Neural cell (in vitro differentiated cells): ENCODE measurements at regions not wholly inside any gene's neighbourhood (a gene's known extent, or its start where the extent isn't known, plus 50 kb on each side); places are given as distances from the start of the nearest gene placed in this dataset.

Experiments
- EP300 ChIP-seq: fragments of 450-650 bp; conservative IDR thresholded peaks from 2 replicates; pipeline ENCODE4 v1.6.1; 2014; ENCODE audit warnings: antibody characterized with exemption, mild to moderate bottlenecking, moderate library complexity; ENCODE audit not compliant: poor library complexity, severe bottlenecking
- EZH2 ChIP-seq: fragments of 200-600, 300-800 bp; shearing (Covaris generic), sonication (generic); IDR thresholded peaks from 2 replicates; pipeline ENCODE4 v1.6.1; 2014; ENCODE audit warnings: antibody characterized with exemption, low read length, borderline replicate concordance, mild to moderate bottlenecking; ENCODE audit not compliant: insufficient read depth, poor library complexity, severe bottlenecking
- MXI1 ChIP-seq: fragments of 450-650 bp; conservative IDR thresholded peaks from 2 replicates; pipeline ENCODE4 v1.6.1; 2014; ENCODE audit warnings: antibody characterized with exemption, mild to moderate bottlenecking; ENCODE audit not compliant: poor library complexity, severe bottlenecking
- POLR2AphosphoS5 ChIP-seq: IDR thresholded peaks from 2 replicates; pipeline ENCODE4 v1.6.1; 2012
- RAD21 ChIP-seq: fragments of 450-650 bp; conservative IDR thresholded peaks from 2 replicates; pipeline ENCODE4 v1.6.1; 2014; ENCODE audit warnings: antibody characterized with exemption, mild to moderate bottlenecking, moderate library complexity
- SMC3 ChIP-seq: fragments of 450-650 bp; conservative IDR thresholded peaks from 2 replicates; pipeline ENCODE4 v1.6.1; 2014; ENCODE audit warnings: antibody characterized with exemption, mild to moderate bottlenecking, moderate library complexity; ENCODE audit not compliant: poor library complexity
- TAF1 ChIP-seq: IDR thresholded peaks from 2 replicates; pipeline ENCODE4 v1.6.1; 2012; ENCODE audit warnings: low read depth
- TF ChIP-seq, protein P1 (sequence below): fragments of 450-650 bp; IDR thresholded peaks from 2 replicates; pipeline ENCODE4 v1.5.1; 2014; ENCODE audit warnings: antibody characterized with exemption, mild to moderate bottlenecking, moderate library complexity; ENCODE audit not compliant: poor library complexity, severe bottlenecking

DNA sequence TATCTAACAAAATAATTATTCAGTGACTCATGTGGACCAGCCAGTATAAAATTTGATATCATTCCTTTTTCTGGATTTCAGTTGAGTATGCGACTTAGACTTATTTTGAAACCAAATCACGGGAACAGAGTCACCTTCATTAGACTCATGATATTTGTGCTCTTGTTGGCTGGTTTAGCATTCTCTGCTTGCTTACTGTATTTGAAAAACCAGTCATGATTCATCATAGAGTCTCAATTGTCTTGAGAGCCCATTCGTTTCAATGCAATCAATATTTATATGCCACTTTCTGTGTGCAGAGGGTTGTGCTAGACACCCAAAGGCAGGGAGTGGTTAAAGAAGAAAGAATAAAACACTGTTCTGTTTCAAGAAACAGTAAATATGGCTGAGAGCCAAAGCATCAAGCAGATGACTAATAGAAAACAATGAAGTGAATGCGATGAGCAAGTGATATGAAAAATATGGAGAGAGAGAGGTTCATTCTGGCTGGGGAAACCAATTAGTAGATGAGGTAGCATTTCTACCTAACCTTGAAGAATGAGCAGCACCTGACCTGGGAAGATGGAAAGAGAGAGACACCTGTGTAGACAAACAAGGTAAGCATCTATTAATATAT, 99.6 kb upstream of the MBNL2 start:
- no peak for TF ChIP-seq TAF1
- TF ChIP-seq, protein P1, sequence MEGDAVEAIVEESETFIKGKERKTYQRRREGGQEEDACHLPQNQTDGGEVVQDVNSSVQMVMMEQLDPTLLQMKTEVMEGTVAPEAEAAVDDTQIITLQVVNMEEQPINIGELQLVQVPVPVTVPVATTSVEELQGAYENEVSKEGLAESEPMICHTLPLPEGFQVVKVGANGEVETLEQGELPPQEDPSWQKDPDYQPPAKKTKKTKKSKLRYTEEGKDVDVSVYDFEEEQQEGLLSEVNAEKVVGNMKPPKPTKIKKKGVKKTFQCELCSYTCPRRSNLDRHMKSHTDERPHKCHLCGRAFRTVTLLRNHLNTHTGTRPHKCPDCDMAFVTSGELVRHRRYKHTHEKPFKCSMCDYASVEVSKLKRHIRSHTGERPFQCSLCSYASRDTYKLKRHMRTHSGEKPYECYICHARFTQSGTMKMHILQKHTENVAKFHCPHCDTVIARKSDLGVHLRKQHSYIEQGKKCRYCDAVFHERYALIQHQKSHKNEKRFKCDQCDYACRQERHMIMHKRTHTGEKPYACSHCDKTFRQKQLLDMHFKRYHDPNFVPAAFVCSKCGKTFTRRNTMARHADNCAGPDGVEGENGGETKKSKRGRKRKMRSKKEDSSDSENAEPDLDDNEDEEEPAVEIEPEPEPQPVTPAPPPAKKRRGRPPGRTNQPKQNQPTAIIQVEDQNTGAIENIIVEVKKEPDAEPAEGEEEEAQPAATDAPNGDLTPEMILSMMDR: no peak
- no peak for TF ChIP-seq RAD21
- TF ChIP-seq EP300: no peak
- TF ChIP-seq POLR2AphosphoS5: no peak
- TF ChIP-seq MXI1: no peak
- TF ChIP-seq SMC3: no peak
- no peak for TF ChIP-seq EZH2
